Astrocyte of the cerebellum (primary cell): ENCODE measurements at regions not wholly inside any gene's neighbourhood (a gene's known extent, or its start where the extent isn't known, plus 50 kb on each side); places are given as distances from the start of the nearest gene placed in this dataset.
A peak's percentile ranks its signal among the peaks of the same experiment; 100 is the strongest.

Source experiments
- DNase-seq: peaks from one replicate; pipeline ENCODE4 v3.0.0-alpha.2; 2011; ENCODE audit warnings: low read depth
- H3K4me3 ChIP-seq: 2 replicates; pipeline ENCODE4 v1.5.1; 2011; ENCODE audit warnings: mild to moderate bottlenecking, low read depth, low read length, moderate library complexity
- in situ Hi-C: cut with HindIII; loops from 2 replicates; pipeline ENCODE4 v1.10.0; 2017; ENCODE audit warnings: low sequenced_read_pairs
- TF ChIP-seq, protein P1 (sequence below): IDR thresholded peaks from 2 replicates; pipeline ENCODE4 v1.5.1; 2012; ENCODE audit warnings: low read length, low read depth, moderate library complexity, mild to moderate bottlenecking; ENCODE audit errors: missing control alignments

GRCh38 chr3:116808725-116809124 lies 99.1 kb downstream of the TUSC7 start:
- no peak overlapping the region for H3K4me3 ChIP-seq
- TF ChIP-seq, protein P1, sequence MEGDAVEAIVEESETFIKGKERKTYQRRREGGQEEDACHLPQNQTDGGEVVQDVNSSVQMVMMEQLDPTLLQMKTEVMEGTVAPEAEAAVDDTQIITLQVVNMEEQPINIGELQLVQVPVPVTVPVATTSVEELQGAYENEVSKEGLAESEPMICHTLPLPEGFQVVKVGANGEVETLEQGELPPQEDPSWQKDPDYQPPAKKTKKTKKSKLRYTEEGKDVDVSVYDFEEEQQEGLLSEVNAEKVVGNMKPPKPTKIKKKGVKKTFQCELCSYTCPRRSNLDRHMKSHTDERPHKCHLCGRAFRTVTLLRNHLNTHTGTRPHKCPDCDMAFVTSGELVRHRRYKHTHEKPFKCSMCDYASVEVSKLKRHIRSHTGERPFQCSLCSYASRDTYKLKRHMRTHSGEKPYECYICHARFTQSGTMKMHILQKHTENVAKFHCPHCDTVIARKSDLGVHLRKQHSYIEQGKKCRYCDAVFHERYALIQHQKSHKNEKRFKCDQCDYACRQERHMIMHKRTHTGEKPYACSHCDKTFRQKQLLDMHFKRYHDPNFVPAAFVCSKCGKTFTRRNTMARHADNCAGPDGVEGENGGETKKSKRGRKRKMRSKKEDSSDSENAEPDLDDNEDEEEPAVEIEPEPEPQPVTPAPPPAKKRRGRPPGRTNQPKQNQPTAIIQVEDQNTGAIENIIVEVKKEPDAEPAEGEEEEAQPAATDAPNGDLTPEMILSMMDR = no peak
- in situ Hi-C loops = no loop called here
- DNase-seq = no peak

DNA sequence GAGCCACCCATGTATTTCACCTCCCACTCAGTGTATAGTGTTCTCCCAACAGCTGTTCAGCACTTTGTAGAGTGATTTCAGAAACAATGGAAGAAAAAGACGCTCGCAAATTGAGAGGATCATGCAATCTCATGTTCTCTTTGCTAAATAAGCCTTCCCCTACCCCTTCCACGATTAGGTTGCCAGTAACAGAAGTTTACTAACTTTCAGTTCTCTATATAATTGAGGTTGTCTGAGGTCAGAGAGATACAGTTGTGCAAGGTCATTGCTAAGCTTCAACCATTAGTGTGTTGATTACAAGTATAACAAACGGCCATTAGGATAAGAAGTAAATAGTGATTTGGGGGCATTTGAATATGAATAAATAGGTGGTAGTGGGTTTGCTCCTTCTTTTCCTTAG lies 99.6 kb downstream of the TUSC7 start:
- DNase-seq = no peak
- no peak overlapping the region for H3K4me3 ChIP-seq
- TF ChIP-seq, protein P1 = no peak
- in situ Hi-C loops = no loop called here

DNA sequence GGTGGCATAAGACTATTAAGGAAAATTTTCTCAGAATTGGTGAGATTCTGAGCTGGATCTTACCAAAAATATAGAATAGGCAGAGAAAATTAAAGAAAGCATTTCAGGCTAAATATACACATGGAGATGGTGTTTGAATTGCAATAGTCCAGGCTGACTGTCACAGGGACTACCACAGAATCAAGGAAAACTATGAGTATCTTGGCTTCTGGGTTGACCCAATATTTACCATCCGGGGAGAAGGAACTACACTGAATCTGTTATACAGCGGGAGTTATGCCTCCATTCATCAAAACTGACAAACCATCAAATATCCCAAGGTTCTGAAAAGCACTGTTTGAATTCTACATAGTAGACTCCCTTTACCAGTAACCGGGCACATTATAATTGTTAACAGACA lies 102.2 kb downstream of the TUSC7 start:
- H3K4me3 ChIP-seq = no peak overlapping the region
- DNase-seq = no peak
- TF ChIP-seq, protein P1 = no peak
- in situ Hi-C loops = no loop called here

DNA sequence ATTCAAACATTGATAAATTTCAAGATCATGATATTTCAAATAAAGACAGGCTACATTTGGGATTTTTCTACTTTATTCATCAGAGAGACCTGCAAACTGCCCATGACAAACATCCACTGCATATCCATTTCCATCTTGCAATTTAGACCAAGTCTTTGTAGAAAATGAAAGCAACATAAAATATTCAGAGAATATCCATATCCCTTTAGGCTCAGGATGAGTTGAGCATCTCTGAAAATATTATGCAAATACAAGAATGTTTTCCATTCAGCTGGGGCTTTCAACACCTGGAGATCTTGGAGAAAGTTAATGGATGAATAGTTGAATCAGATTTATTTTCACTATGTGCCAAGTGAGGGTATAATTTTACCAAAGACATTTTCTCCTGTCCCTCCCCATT lies 103.4 kb downstream of the TUSC7 start:
- in situ Hi-C loops = no loop called here
- TF ChIP-seq, protein P1 = no peak

DNA sequence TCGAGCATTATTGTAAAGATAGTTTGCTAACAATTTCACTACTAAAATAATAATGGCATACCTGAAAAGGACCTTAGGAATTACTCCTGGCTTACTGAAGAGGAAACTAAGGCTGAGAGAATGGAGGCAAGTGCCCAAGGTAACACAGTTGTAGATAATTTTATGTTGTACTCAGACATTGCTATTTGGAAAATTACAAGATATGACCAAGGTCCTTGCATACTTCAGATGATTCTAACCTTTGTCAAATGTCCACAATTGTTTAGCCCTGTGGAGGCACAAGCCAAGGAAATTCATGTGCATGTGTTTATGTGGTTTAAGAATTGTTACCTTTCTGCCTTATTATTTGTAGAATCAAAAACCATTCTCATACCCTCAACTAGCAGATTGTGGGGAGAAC lies 105.7 kb downstream of the TUSC7 start:
- in situ Hi-C loops = no loop called here
- H3K4me3 ChIP-seq = no peak overlapping the region
- no peak for DNase-seq
- TF ChIP-seq, protein P1 = no peak

More for the DNA sequence above, 103.4 kb downstream of the TUSC7 start:
- DNase-seq = no peak
- no peak overlapping the region for H3K4me3 ChIP-seq

- DNase-seq = peak; percentile 5
- no peak overlapping the region for H3K4me3 ChIP-seq
- in situ Hi-C loops = no loop called here
- TF ChIP-seq, protein P1 = no peak
Observed at GRCh38 chr3:116815831-116816588, 106.4 kb downstream of the TUSC7 start.
